GM12875 (cell line): ENCODE measurements at regions not wholly inside any gene's neighbourhood (a gene's known extent, or its start where the extent isn't known, plus 50 kb on each side); places are given as distances from the start of the nearest gene placed in this dataset.

Source experiments
- H3K4me3 ChIP-seq: one replicate; pipeline ENCODE4 v1.5.1; 2011; ENCODE audit warnings: low read depth, low read length, control low read depth
- CTCF ChIP-seq: IDR thresholded peaks from 2 replicates; pipeline ENCODE4 v1.5.1; 2011; ENCODE audit warnings: low read depth, mild to moderate bottlenecking, control low read depth, inconsistent platforms, low read length, moderate library complexity, borderline replicate concordance; ENCODE audit not compliant: insufficient read depth

GRCh38 chr1:209517681-209518050, 65.8 kb upstream of the CAMK1G start:
- TF ChIP-seq CTCF, result no peak
- no peak overlapping the region for H3K4me3 ChIP-seq

DNA sequence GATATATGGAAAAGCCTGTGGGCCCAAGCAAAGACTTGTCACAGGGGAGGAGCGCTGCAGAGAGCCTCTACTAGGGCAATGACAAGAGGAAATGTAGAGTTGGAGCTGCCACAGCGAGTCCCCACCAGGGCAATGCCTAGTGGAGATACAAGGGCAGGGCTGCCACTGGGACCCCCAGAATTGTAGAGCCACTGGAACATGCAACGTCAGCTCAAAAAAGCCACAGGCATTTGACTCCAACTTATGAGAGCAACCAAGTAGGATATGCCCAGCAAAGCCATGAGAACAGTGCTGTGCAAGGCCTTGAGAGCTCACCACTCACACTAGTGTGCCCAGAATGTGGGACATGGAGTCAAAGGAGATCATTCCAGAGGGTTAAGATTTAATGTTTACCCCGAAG, 63.7 kb upstream of the CAMK1G start:
- TF ChIP-seq CTCF, result no peak
- no peak overlapping the region for H3K4me3 ChIP-seq

DNA sequence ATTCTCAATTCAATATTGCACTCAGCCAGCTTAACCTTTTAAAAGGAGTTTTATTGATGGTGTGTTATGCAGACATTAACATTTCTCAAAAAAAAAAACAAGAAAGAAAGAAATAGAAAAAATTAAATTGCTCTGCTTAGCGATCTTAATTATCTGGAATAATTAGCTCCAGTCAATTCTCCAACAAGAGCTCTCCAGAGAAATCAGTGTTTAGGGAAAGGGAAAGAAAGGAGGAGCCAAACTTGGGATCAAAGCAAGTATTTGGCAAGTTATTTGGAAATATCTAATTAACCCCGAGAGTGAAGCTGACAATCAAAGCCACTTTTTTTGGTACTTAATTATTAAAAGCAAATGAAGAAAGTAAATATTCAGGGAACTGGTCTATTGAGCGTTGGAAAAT, 60.7 kb upstream of the CAMK1G start:
- no peak for TF ChIP-seq CTCF
- no peak overlapping the region for H3K4me3 ChIP-seq

DNA sequence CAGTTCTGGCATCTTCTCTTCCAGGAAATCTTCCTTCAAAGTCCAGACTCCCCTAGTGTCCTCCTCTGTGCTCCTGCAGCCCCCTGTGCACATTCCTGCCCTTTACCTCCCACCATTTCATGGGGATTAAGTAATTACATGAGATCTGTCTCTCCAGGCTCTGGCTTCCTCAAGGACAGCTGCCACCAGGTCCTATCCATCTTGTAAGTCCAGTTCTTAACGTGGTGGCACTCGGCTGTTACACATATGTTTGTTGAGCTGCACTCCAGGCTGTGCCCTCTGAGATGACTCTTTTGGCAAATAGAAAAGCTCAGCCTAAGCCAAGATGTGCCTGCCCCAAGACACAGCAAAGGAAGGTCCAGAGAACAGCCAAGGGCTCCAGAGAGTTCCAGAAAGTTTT, 57.4 kb upstream of the CAMK1G start:
- no peak for TF ChIP-seq CTCF
- H3K4me3 ChIP-seq, result no peak overlapping the region

DNA sequence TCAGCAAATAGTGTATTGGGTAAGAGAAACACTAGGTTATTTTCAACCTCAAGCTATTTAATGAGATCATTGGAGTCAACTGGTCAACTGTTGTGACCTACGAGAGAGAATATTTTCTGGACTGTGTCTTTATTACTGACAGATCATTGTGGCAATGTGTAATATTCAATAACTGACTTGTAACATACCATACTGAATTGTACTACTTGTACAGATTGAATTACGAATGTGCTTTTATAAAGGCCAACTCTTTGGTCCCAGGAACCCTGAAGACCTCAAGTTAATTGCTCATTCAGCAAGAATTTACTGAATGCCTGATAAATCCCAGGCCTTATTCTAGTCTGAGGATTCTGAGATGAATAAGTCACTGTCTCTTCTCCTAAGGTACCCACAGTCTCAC, 56.1 kb upstream of the CAMK1G start:
- no peak overlapping the region for H3K4me3 ChIP-seq
- TF ChIP-seq CTCF, result no peak

- no peak overlapping the region for H3K4me3 ChIP-seq
- TF ChIP-seq CTCF, result no peak
These were observed 55.4 kb upstream of the CAMK1G start for GRCh38 chr1:209527993-209528717.

DNA sequence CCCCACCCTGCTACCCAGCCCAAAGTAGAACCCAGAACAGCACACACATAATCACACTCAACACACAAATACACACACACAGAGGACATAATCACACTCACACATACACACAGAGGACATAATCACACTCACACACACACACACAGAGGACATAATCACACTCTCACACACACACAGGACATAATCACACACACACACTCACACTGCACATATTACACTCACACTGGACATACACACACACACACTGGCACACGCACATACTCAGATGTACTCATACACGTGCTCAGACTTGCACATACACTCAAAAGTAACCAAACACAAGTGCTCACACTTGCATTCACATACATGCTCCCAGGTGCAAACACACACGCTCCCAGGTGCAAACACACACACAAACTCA, 54.3 kb upstream of the CAMK1G start:
- no peak for TF ChIP-seq CTCF

More for the DNA sequence above, 54.3 kb upstream of the CAMK1G start:
- no peak overlapping the region for H3K4me3 ChIP-seq
